Activated naive CD4-positive, alpha-beta T cell treated with anti-CD3 and anti-CD28 coated beads for 36 hours (primary cell): ENCODE measurements at regions not wholly inside any gene's neighbourhood (a gene's known extent, or its start where the extent isn't known, plus 50 kb on each side); places are given as distances from the start of the nearest gene placed in this dataset.
"Not testable (repeated sequence)": the region's sequence is repeated elsewhere in the genome, so short reads cannot be mapped to it uniquely, and the experiment has no call there.

Source experiments
- CTCF ChIA-PET: fragments of 350-600 bp; sonication (Branson Sonifier 250); formaldehyde crosslinking; loops from one replicate; lab custom pipeline; 2021; ENCODE audit warnings: antibody characterized with exemption; lab: Charles Lee
- DNase-seq: peaks from one replicate; pipeline ENCODE4 v3.0.0-alpha.2; 2020
- H3K27ac Mint-ChIP-seq: one replicate; pipeline ENCODE4 v1.8.0; 2021; ENCODE audit warnings: mild to moderate bottlenecking, mixed read lengths
- H3K27me3 Mint-ChIP-seq: one replicate; pipeline ENCODE4 v1.8.0; 2021; ENCODE audit warnings: low read depth, mixed read lengths
- H3K36me3 Mint-ChIP-seq: one replicate; pipeline ENCODE4 v1.8.0; 2021; ENCODE audit warnings: low read depth, mixed read lengths
- H3K4me1 Mint-ChIP-seq: one replicate; pipeline ENCODE4 v1.8.0; 2021; ENCODE audit warnings: low read depth, mixed read lengths
- H3K4me3 Mint-ChIP-seq: one replicate; pipeline ENCODE4 v1.8.0; 2021; ENCODE audit warnings: mild to moderate bottlenecking, moderate library complexity, mixed read lengths
- H3K9me3 Mint-ChIP-seq: one replicate; pipeline ENCODE4 v1.8.0; 2021; ENCODE audit warnings: mixed read lengths
- intact Hi-C: fragments of 100-400 bp; cut with micrococcal nuclease; formaldehyde crosslinking; loops from one replicate; pipeline ENCODE4 v1.15.1; 2023

DNA sequence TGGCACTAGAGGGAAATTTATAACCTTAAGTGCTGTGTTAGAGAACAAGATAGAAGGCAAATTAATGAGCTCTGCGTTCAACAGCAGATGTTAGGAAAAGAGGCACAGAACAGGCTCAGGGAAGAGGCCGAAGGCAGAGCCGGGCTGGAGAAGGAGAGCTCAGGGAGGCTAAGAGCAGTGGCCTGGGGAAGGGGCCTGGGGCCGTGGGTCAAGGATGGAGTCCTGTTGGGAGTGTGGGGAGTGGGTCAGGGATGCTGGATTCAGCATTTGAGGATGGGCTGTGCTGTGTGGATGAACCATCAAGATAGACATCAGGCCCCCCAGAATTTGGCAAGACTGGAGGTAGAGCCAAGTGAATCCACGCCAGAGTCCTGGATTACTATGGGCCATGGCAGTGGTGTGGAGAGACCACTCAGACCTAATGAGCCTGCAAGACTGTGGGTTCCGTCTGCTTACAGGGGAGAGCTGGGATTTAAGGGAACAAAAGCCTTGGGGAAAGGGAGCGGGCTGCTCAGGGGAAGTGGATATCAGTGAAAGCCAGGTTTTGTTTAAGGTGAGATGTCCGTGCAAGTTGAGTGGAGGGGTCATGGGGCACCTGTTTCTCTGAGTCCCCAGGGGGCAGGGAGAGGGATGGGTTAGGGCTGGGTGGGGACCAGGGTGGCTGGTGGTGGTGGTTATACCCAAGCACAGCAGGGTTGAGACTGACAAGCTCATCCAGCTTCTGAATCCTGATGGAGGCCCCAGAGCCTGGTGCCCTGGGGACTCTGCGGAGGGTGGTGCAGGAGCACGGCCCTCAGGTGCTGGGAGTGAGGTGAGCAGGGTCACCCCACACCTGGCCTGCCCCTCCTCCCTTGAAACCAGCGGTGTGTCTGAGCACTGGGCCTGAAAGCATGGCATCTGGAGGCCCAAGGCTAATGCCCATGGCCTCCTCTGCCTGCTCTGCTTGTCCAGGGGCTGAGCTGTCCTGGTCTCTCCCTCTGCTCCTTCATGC, 101.7 kb downstream of the BMS1 start:
- CTCF ChIA-PET, result no interaction called here

GRCh38 chr10:42885491-42886270, 103.1 kb downstream of the BMS1 start:
- H3K27me3 Mint-ChIP-seq, result no peaks in the 10 kb centered on the region
- CTCF ChIA-PET, result no interaction called here
- intact Hi-C loops, result no loop called here
- H3K27ac Mint-ChIP-seq, result no peak overlapping the region
- no peak for DNase-seq
- H3K4me3 Mint-ChIP-seq, result no peak overlapping the region
- H3K36me3 Mint-ChIP-seq, result no peaks in the 10 kb centered on the region
- no peaks in the 10 kb centered on the region for H3K4me1 Mint-ChIP-seq
- peaks cover 9% of the 10 kb centered on the region for H3K9me3 Mint-ChIP-seq

More for the DNA sequence above, 101.7 kb downstream of the BMS1 start:
- intact Hi-C loops, result no loop called here
- Mint-ChIP-seq H3K4me1 (no peaks in the 10 kb centered on the region), H3K27me3 (no peaks in the 10 kb centered on the region), H3K9me3 (peaks cover 9% of the 10 kb centered on the region), H3K4me3 (no peak overlapping the region), H3K27ac (no peak overlapping the region), H3K36me3 (no peaks in the 10 kb centered on the region)
- no peak for DNase-seq

DNA sequence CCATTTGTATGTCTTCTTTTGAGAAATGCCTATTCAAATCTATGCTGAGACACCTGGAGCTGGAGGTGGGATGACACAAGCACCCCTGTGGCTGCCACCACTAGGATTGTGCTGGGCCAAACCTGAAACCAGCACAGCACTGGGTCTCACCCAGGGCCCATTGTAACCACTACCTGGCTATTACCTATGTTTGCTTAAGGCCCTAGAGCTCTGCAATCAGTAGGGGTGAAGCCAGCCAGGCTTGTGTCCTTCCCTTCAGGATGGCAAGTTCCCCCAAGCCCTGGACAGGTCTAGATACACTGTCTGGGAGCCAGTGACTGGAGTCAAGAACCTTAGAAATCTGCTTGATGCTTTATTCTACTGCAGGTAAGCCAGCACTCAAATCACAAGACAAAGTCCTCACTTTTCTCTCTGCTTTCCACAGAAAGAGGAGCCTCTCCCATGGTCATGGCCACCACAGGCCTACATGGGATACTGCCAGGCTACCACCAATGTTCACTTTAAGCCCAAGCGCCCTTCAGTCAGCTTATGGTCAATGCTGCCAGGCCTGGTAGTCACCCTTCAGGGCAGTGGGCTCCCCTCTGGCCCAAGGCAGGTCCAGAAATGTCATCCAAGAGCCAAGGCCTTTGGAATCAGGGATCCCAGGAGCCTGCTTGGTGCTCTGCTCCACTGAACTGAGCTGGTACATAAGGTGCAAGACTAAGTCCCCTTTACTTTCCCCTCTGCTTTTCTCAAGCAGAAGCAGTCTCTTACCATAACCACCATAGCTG, 105.3 kb downstream of the BMS1 start:
- DNase-seq, result no peak
- Mint-ChIP-seq H3K36me3 (no peaks in the 10 kb centered on the region), H3K27me3 (peaks cover 3% of the 10 kb centered on the region), H3K4me3 (no peak overlapping the region), H3K27ac (no peak overlapping the region), H3K4me1 (no peaks in the 10 kb centered on the region), H3K9me3 (no peaks in the 10 kb centered on the region)
- CTCF ChIA-PET, result no interaction called here
- intact Hi-C loops, result no loop called here

DNA sequence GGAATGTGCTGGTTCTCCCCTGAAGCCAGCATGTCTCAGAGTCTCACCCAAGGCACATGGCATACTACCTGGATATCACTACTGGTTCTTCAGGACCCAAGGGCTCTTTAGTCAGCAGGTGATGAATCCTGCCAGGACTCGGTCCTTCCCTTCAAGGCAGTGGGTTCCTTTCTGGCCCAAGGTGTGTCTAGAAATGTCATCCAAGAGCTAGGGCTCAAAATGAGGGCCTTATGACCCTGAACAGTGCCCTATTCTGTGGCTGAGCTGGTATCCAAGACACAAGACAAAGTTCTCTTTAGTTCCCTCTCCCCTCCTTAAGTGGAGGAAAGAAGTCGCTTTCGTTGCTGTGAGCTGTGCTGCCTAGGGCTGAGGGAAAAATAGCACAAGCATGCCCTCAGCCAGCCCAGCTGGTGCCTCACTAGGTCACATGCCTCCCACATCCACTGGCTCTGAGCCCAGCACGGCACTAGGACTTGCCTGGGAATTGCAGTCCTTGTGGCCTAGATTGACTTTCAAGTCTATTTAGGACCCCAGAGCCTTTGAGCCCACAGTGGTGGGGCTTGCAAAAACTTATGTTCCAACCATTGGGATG, 106.0 kb downstream of the BMS1 start:
- intact Hi-C loops, result no loop called here
- Mint-ChIP-seq H3K4me1 (no peaks in the 10 kb centered on the region), H3K27me3 (peaks cover 3% of the 10 kb centered on the region), H3K4me3 (no peak overlapping the region), H3K36me3 (no peaks in the 10 kb centered on the region), H3K9me3 (no peaks in the 10 kb centered on the region), H3K27ac (no peak overlapping the region)
- CTCF ChIA-PET, result interaction anchor here (1.1 kb wide), 1 partner anchor 316 kb away, joined by 3 read pairs; no protein-coding TSS in a partner anchor
- no peak for DNase-seq

GRCh38 chr10:42896735-42897134, 114.1 kb downstream of the BMS1 start:
- no peak overlapping the region for H3K27ac Mint-ChIP-seq
- H3K9me3 Mint-ChIP-seq, result peaks cover 7% of the 10 kb centered on the region
- peaks cover 13% of the 10 kb centered on the region for H3K36me3 Mint-ChIP-seq
- CTCF ChIA-PET, result no interaction called here
- no peak overlapping the region for H3K4me3 Mint-ChIP-seq
- DNase-seq, result no peak
- H3K27me3 Mint-ChIP-seq, result peaks cover 43% of the 10 kb centered on the region
- intact Hi-C loops, result no loop called here
- H3K4me1 Mint-ChIP-seq, result peaks cover 4% of the 10 kb centered on the region

DNA sequence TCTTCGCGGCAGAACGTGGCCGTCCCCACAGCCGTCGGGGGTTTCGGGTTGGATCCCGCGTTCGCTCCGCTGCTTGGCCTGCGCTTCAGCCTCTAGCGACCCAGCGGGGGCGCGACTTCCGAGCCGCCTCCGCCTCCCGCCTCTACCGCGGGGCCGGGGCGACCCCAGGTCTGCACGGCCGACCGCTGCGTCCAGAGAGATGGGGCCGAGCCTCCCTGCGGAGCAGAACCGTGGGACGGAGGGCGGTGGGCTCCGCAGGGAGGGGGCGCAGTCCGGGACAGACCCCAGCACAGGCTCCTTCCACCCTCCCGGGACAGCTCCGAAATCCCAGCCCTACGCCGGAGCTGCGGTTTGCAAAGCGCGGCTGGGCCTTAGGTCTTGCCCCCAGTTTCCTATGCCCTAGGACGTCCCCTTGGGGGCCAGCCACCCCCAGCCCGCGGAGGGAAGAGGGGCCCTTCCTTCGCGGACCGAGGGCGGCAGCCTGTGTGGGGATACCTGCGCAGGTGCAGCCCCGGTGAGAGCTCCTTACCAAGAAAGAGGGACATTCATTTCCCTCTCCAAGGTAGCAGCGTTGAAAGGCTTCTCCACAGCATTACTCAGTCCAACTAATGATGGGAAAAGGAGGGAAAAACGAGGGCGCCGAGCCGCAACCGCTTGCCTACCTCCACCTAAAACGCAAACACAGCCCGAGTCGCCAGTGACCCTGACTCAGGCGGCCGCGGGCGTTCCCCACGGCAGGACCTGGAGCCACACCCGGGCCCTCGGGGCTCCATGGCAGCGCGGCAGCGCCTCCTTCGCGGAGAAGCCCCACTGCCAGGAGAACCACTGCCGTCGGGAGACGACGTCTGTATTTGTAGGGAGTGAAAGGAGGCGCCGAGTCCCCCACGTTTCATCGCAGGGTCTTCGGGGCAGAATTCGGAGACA, 115.7 kb downstream of the BMS1 start:
- intact Hi-C loops, result no loop called here
- Mint-ChIP-seq H3K4me1 (peaks cover 4% of the 10 kb centered on the region), H3K36me3 (peaks cover 13% of the 10 kb centered on the region), H3K9me3 (peaks cover 10% of the 10 kb centered on the region), H3K4me3 (no peak overlapping the region), H3K27me3 (peaks cover 49% of the 10 kb centered on the region), H3K27ac (no peak overlapping the region)
- no peak for DNase-seq
- CTCF ChIA-PET, result no interaction called here

GRCh38 chr10:42899036-42899435, 116.4 kb downstream of the BMS1 start:
- CTCF ChIA-PET, result no interaction called here
- intact Hi-C loops, result no loop called here
- DNase-seq, result no peak
- Mint-ChIP-seq H3K4me3 (no peak overlapping the region), H3K27ac (no peak overlapping the region), H3K36me3 (peaks cover 13% of the 10 kb centered on the region), H3K27me3 (peaks cover 49% of the 10 kb centered on the region), H3K9me3 (peaks cover 10% of the 10 kb centered on the region), H3K4me1 (peaks cover 4% of the 10 kb centered on the region)

- H3K4me1 Mint-ChIP-seq, intact Hi-C loops, H3K4me3 Mint-ChIP-seq, H3K27ac Mint-ChIP-seq, DNase-seq, CTCF ChIA-PET: not testable (repeated sequence)
- H3K9me3 Mint-ChIP-seq, result peaks cover 12% of the 10 kb centered on the region
- H3K27me3 Mint-ChIP-seq, result peaks cover 46% of the 10 kb centered on the region
- peaks cover 13% of the 10 kb centered on the region for H3K36me3 Mint-ChIP-seq
Measured at GRCh38 chr10:42900346-42900745, 117.8 kb downstream of the BMS1 start.

DNA sequence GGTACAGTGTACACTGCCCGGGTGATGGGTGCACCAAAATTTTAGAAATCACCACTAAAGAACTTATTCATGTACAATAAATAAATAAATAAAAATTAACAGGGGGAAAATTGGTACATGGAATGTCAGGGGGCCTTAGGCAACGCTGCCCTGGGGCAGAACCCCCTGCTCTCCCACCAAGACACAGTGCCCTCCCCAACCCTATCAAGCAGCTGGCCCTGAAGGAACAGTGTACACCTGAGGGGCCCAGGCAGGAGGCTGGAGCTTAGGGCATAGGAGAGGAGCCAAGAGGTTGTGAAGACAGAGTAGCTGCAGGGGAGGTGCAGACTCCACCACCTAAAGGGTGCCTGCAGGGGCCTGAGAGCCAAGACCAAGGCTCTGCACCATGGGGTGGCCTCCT, 128.8 kb downstream of the BMS1 start:
- DNase-seq, result no peak

GRCh38 chr10:42916974-42917373, 134.4 kb downstream of the BMS1 start:
- no peak overlapping the region for H3K4me3 Mint-ChIP-seq
- H3K27me3 Mint-ChIP-seq, result no peaks in the 10 kb centered on the region
- peaks cover 1% of the 10 kb centered on the region for H3K4me1 Mint-ChIP-seq
- H3K27ac Mint-ChIP-seq, result no peak overlapping the region
- H3K36me3 Mint-ChIP-seq, result peaks cover 3% of the 10 kb centered on the region
- H3K9me3 Mint-ChIP-seq, result peaks cover 23% of the 10 kb centered on the region
- intact Hi-C loops, result no loop called here
- CTCF ChIA-PET, result interaction anchor here (0.7 kb wide), 3 partner anchors 8 to 209 kb away, joined by 3 to 4 read pairs (median 3); no protein-coding TSS in a partner anchor
- DNase-seq, result no peak

More for the DNA sequence above, 128.8 kb downstream of the BMS1 start:
- peaks cover 9% of the 10 kb centered on the region for H3K27me3 Mint-ChIP-seq
- intact Hi-C loops, result no loop called here
- no peaks in the 10 kb centered on the region for H3K36me3 Mint-ChIP-seq
- CTCF ChIA-PET, result no interaction called here
- no peak overlapping the region for H3K27ac Mint-ChIP-seq
- no peaks in the 10 kb centered on the region for H3K4me1 Mint-ChIP-seq
- peaks cover 20% of the 10 kb centered on the region for H3K9me3 Mint-ChIP-seq
- H3K4me3 Mint-ChIP-seq, result no peak overlapping the region

DNA sequence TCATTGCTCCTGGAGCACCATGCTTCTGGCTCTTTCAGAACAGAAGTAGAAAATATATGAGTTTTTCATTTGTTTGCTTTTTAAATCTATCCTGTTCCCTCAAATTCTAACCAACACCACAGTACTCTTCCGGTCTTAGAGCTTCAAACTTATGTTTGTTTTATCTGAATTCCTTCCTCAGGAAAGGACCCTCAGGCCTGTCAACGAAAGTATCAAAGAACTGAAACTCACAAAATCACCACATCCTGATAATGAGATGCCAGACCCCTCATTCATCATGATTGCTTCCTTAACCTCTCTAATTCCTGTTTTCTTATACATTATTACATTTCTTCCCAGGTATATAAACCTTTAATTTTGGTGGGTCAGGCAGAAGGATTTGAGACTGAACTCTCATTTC, 135.2 kb downstream of the BMS1 start:
- Mint-ChIP-seq H3K4me1 (peaks cover 1% of the 10 kb centered on the region), H3K27ac (no peak overlapping the region), H3K4me3 (no peak overlapping the region), H3K9me3 (peaks cover 26% of the 10 kb centered on the region), H3K36me3 (peaks cover 3% of the 10 kb centered on the region), H3K27me3 (no peaks in the 10 kb centered on the region)
- CTCF ChIA-PET, result no interaction called here
- DNase-seq, result no peak
- intact Hi-C loops, result no loop called here
